Right lobe of liver (tissue), 6 donors: ENCODE measurements at regions not wholly inside any gene's neighbourhood (a gene's known extent, or its start where the extent isn't known, plus 50 kb on each side); places are given as distances from the start of the nearest gene placed in this dataset.

Experiments
- ATAC-seq, 4 donors: fragments of 200-7000 bp; cut with Tn5 transposase; one replicate each; pipeline ENCODE4 v1.9.1; 2020; ENCODE audit warnings: mild to moderate bottlenecking in 4 of 4, moderate library complexity in 4 of 4
- DNase-seq, 3 donors: peaks; one replicate each; pipeline ENCODE4 v3.0.0-alpha.2; 2020
- H3K27ac ChIP-seq, 3 donors: fragments of 200-600 bp; one replicate each; pipeline ENCODE4 v1.8.0; 2022
- H3K27me3 ChIP-seq, 2 donors: fragments of 200-600 bp; one replicate each; pipeline ENCODE4 v1.8.0; 2022
- H3K36me3 ChIP-seq, 4 donors: fragments of 200-600 bp; sonication (generic) in 1 of 4; one replicate each; pipeline versions ENCODE4 v1.5.1 to v1.8.0; 2017 to 2022; ENCODE audit warnings: control low read depth in 1 of 4
- H3K4me1 ChIP-seq, 4 donors: fragments of 200-600 bp; sonication (generic) in 1 of 4; one replicate each; pipeline versions ENCODE4 v1.5.1 to v1.8.0; 2017 to 2022; ENCODE audit warnings: control low read depth in 1 of 4
- H3K4me3 ChIP-seq, 3 donors: fragments of 200-600 bp; one replicate each; pipeline ENCODE4 v1.8.0; 2022
- H3K9me3 ChIP-seq, 4 donors: fragments of 200-600 bp; sonication (generic) in 1 of 4; one replicate each; pipeline versions ENCODE4 v1.5.1 to v1.8.0; 2017 to 2022; ENCODE audit warnings: control low read depth in 1 of 4
- POLR2A ChIP-seq: fragments of 450-650 bp; IDR thresholded peaks from one replicate; pipeline ENCODE4 v1.6.1; 2017; ENCODE audit warnings: antibody characterized with exemption, mild to moderate bottlenecking
- WGBS: methylation state at CpG from one replicate; pipeline ENCODE4 v1.1.6; 2018; ENCODE audit warnings: low coverage, low lambda C conversion rate; ENCODE audit not compliant: insufficient coverage; ENCODE audit errors: missing lambda C conversion rate; 5-methylcytosine and 5-hydroxymethylcytosine counted together
- intact Hi-C, 2 donors: fragments of 100-400 bp; cut with DNase I; formaldehyde crosslinking; loops; one replicate each; pipeline versions ENCODE4 v1.11.2 to v1.14.1; 2022
- TF ChIP-seq, protein P1 (sequence below), 4 donors: fragments of 200-600 bp in 3 of 4; fragments of 450-650 bp in 1 of 4; IDR thresholded peaks; one replicate each; pipeline versions ENCODE4 v1.5.1 to v1.8.0; 2016 to 2022; ENCODE audit warnings: antibody characterized with exemption in 4 of 4, mild to moderate bottlenecking in 2 of 4
- donor health status: DM: no; HTN: yes; CAD: no.
- donor health status: DM: no; HTN: no; CAD: no.
- donor health status: DM: no; HTN: no; CAD: no.
- donor health status: DM: no; HTN: yes; CAD: no.
- donor health status: DM: no; HTN: yes; CAD: no.

DNA sequence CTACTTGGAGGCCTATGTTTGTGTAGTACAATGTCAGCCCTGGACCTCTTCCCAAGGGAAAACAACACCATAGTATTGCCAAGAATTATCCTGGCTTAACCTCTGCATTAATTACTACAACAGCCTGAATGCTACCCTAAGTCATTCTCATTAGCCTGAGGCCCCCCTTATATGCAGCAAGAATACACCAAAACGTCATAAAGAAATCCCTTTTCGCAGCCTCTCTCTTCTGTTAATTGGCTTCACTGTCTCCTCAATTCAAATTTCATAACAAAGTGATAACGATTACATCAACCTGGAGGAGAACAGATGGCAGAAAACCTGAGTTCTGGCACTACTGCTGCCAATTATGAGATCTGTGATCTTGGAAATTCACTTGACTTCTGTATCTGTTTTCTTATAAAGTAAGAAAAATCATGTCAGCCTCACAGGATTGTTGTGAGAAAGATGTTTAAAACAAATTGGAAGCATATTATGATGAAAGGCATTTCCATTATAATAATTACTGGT lies 1663.1 kb downstream of the STIM2 start:
- 48% methylated on average over 3 of the region's 3 CpGs for WGBS
- H3K4me1 ChIP-seq, result no peaks in the 10 kb centered on the region

DNA sequence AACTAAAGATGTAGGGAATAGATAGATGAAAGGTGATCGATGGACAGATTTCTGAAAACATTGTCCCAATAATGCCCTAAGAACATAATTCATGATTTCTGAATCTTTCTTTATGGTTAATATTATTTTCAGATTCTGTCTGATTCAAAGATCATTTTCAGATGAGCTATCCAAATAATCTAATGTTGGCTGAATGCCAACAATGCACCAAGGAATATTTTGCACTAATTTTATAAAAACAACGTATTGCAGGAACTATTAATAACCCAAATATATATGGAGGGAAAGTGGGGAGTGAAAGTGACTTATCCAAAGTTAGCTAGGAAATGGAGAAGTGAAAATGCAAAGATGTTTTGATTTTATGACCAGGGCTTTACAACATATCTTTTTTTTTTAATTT lies 1675.5 kb downstream of the STIM2 start:
- 33% methylated on average over 2 of the region's 2 CpGs for WGBS
- Histone ChIP-seq H3K36me3 (no peaks in the 10 kb centered on the region), H3K27me3 (no peaks in the 10 kb centered on the region), H3K27ac (no peak overlapping the region), H3K4me1 (no peaks in the 10 kb centered on the region), H3K4me3 (no peak overlapping the region), H3K9me3 (no peaks in the 10 kb centered on the region)
- DNase-seq, result no peak
- TF ChIP-seq POLR2A, result no peak
- TF ChIP-seq, protein P1, sequence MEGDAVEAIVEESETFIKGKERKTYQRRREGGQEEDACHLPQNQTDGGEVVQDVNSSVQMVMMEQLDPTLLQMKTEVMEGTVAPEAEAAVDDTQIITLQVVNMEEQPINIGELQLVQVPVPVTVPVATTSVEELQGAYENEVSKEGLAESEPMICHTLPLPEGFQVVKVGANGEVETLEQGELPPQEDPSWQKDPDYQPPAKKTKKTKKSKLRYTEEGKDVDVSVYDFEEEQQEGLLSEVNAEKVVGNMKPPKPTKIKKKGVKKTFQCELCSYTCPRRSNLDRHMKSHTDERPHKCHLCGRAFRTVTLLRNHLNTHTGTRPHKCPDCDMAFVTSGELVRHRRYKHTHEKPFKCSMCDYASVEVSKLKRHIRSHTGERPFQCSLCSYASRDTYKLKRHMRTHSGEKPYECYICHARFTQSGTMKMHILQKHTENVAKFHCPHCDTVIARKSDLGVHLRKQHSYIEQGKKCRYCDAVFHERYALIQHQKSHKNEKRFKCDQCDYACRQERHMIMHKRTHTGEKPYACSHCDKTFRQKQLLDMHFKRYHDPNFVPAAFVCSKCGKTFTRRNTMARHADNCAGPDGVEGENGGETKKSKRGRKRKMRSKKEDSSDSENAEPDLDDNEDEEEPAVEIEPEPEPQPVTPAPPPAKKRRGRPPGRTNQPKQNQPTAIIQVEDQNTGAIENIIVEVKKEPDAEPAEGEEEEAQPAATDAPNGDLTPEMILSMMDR (IDR thresholded peaks at IDR 0.05), result no peak
- no peak for ATAC-seq
- intact Hi-C loops, result no loop called here

More for the DNA sequence above, 1663.1 kb downstream of the STIM2 start:
- DNase-seq (no peak), ATAC-seq (no peak)
- TF ChIP-seq POLR2A, result no peak
- TF ChIP-seq, protein P1 (IDR thresholded peaks at IDR 0.05), result no peak
- H3K36me3 ChIP-seq, result no peaks in the 10 kb centered on the region
- no peak overlapping the region for H3K27ac ChIP-seq
- intact Hi-C loops, result no loop called here
- H3K27me3 ChIP-seq, result no peaks in the 10 kb centered on the region
- no peaks in the 10 kb centered on the region for H3K9me3 ChIP-seq
- H3K4me3 ChIP-seq, result no peak overlapping the region

GRCh38 chr4:28545986-28546385 lies 1685.3 kb downstream of the STIM2 start:
- Histone ChIP-seq H3K27me3 (no peaks in the 10 kb centered on the region), H3K36me3 (no peaks in the 10 kb centered on the region), H3K27ac (no peak overlapping the region), H3K4me1 (no peaks in the 10 kb centered on the region), H3K9me3 (no peaks in the 10 kb centered on the region), H3K4me3 (no peak overlapping the region)
- intact Hi-C loops, result no loop called here
- DNase-seq, result no peak
- ATAC-seq, result no peak
- 78% methylated on average over 1 of the region's 1 CpG for WGBS
- TF ChIP-seq POLR2A, result no peak
- TF ChIP-seq, protein P1 (IDR thresholded peaks at IDR 0.05), result no peak

GRCh38 chr4:28548136-28548535 lies 1687.5 kb downstream of the STIM2 start:
- H3K27me3 ChIP-seq, result no peaks in the 10 kb centered on the region
- H3K4me3 ChIP-seq, result no peak overlapping the region
- no peak for ATAC-seq
- WGBS, result 56% methylated on average over 3 of the region's 3 CpGs
- H3K36me3 ChIP-seq, result no peaks in the 10 kb centered on the region
- DNase-seq, result no peak
- no peak overlapping the region for H3K27ac ChIP-seq
- no peaks in the 10 kb centered on the region for H3K9me3 ChIP-seq
- no peaks in the 10 kb centered on the region for H3K4me1 ChIP-seq
- intact Hi-C loops, result no loop called here
- TF ChIP-seq, protein P1 (IDR thresholded peaks at IDR 0.05), result no peak
- no peak for TF ChIP-seq POLR2A

GRCh38 chr4:28548594-28548993 lies 1688.0 kb downstream of the STIM2 start:
- intact Hi-C loops, result no loop called here
- no peak for ATAC-seq
- no peak for DNase-seq
- Histone ChIP-seq H3K4me1 (no peaks in the 10 kb centered on the region), H3K27me3 (no peaks in the 10 kb centered on the region), H3K27ac (no peak overlapping the region), H3K36me3 (no peaks in the 10 kb centered on the region), H3K9me3 (no peaks in the 10 kb centered on the region), H3K4me3 (no peak overlapping the region)
- TF ChIP-seq, protein P1 (IDR thresholded peaks at IDR 0.05), result no peak
- TF ChIP-seq POLR2A, result no peak
- 24% methylated on average over 6 of the region's 6 CpGs for WGBS
